ENCODE measurements at regions not wholly inside any gene's neighbourhood (a gene's known extent, or its start where the extent isn't known, plus 50 kb on each side); places are given as distances from the start of the nearest gene placed in this dataset.
"Not testable (repeated sequence)": the region's sequence is repeated elsewhere in the genome, so short reads cannot be mapped to it uniquely, and the experiment has no call there.

DNA sequence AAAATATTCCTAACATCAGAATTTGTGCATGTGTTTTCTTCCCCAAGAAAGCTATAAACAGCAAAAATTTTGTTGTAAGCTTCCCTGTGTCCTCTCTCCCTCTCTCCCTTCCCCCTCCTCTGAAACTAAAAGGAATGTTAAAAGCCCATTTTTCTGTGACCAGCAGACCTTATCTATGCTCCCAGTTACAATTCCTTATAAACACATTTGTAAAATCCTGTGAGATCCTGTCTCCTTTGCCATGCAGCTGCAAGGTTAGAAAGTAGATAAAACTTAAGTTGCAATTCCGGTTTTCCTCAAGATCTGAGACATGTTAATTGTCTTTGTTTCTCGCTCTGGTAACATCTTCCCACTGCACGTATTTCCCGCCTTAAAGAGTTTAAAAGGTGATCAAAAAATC, 370.3 kb upstream of the TRPC7 start:
- not testable (repeated sequence) for TF ChIP-seq CTCF (IDR thresholded peaks at IDR 0.05; ENCODE audit: low read depth, low read length); POLR2A (IDR thresholded peaks at IDR 0.05; ENCODE audit: extremely low read depth, insufficient read length); MYC (IDR thresholded peaks at IDR 0.05; ENCODE audit: low read depth, low read length)
- TF ChIP-seq, protein P1, sequence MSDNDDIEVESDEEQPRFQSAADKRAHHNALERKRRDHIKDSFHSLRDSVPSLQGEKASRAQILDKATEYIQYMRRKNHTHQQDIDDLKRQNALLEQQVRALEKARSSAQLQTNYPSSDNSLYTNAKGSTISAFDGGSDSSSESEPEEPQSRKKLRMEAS (IDR thresholded peaks at IDR 0.05; ENCODE audit: low read depth, low read length): not testable (repeated sequence)

All from NB4 (cell line).